ENCODE measurements at regions not wholly inside any gene's neighbourhood (a gene's known extent, or its start where the extent isn't known, plus 50 kb on each side); places are given as distances from the start of the nearest gene placed in this dataset.

DNA sequence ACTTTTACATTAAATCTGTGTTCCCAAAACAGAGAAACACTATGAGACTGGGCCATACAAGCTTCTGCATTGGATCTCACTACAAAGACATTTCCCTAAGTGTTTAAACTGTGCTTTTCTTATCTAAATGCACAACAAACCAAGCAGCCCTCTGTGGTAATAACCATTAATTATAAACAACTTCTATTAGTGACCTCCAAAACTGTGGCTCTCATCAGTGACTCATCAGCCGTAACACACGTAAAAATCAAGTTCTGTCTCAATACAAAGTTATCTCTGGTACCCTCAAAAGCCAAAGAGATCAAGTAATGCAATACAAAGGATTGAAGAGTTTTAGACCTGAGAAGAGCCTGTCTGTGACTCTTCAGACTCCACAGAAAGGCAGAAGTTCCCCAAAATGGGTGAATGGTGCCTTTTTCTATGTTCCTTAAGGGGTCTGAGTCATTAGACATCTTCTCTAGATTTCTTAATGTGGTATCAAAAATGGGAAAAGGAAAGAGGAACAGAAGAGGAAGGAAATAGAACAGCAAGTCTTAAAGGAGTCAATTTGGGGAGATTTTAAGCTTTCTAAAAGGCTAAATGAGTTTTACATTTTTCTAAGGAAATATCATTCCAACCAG is 189.8 kb upstream of the PPP1R2C start:
- Histone ChIP-seq H3K27ac (no peak overlapping the region), H3K4me3 (no peak overlapping the region), H3K36me3 (no peaks in the 10 kb centered on the region), H3K9me3 (no peaks in the 10 kb centered on the region), H3K4me1 (no peaks in the 10 kb centered on the region), H3K27me3 (no peaks in the 10 kb centered on the region)
- TF ChIP-seq CTCF (IDR thresholded peaks at IDR 0.05), result no peak
- intact Hi-C loops (cut with DNase I; ENCODE audit: low total_unique reads), result no loop called here
- DNase-seq, result no peak

- Histone ChIP-seq H3K4me3 (no peak overlapping the region), H3K27ac (no peak overlapping the region), H3K9me3 (no peaks in the 10 kb centered on the region), H3K27me3 (no peaks in the 10 kb centered on the region), H3K4me1 (no peaks in the 10 kb centered on the region), H3K36me3 (no peaks in the 10 kb centered on the region)
- DNase-seq, result no peak
- intact Hi-C loops (cut with DNase I; ENCODE audit: low total_unique reads), result no loop called here
- no peak for TF ChIP-seq CTCF (IDR thresholded peaks at IDR 0.05)
These were observed 195.4 kb upstream of the PPP1R2C start for GRCh38 chrX:42973321-42973720.

- TF ChIP-seq CTCF (IDR thresholded peaks at IDR 0.05), result no peak
- no peaks in the 10 kb centered on the region for H3K9me3 ChIP-seq
- H3K36me3 ChIP-seq, result no peaks in the 10 kb centered on the region
- no peaks in the 10 kb centered on the region for H3K27me3 ChIP-seq
- no peak for DNase-seq
- H3K27ac ChIP-seq, result no peak overlapping the region
- H3K4me3 ChIP-seq, result no peak overlapping the region
- intact Hi-C loops (cut with DNase I; ENCODE audit: low total_unique reads), result no loop called here
- no peaks in the 10 kb centered on the region for H3K4me1 ChIP-seq
These were observed 197.9 kb upstream of the PPP1R2C start for GRCh38 chrX:42975906-42976305.

GRCh38 chrX:42976746-42977366 is 198.9 kb upstream of the PPP1R2C start:
- DNase-seq, result no peak
- Histone ChIP-seq H3K4me3 (no peak overlapping the region), H3K9me3 (no peaks in the 10 kb centered on the region), H3K36me3 (no peaks in the 10 kb centered on the region), H3K4me1 (no peaks in the 10 kb centered on the region), H3K27ac (no peak overlapping the region), H3K27me3 (no peaks in the 10 kb centered on the region)
- TF ChIP-seq CTCF (IDR thresholded peaks at IDR 0.05), result no peak
- intact Hi-C loops (cut with DNase I; ENCODE audit: low total_unique reads), result no loop called here

- H3K27ac ChIP-seq, result no peak overlapping the region
- TF ChIP-seq CTCF (IDR thresholded peaks at IDR 0.05), result no peak
- H3K36me3 ChIP-seq, result no peaks in the 10 kb centered on the region
- H3K9me3 ChIP-seq, result no peaks in the 10 kb centered on the region
- no peak for DNase-seq
- H3K27me3 ChIP-seq, result no peaks in the 10 kb centered on the region
- no peaks in the 10 kb centered on the region for H3K4me1 ChIP-seq
- H3K4me3 ChIP-seq, result no peak overlapping the region
- intact Hi-C loops (cut with DNase I; ENCODE audit: low total_unique reads), result no loop called here
These were observed 200.9 kb upstream of the PPP1R2C start for GRCh38 chrX:42978655-42979379.
